Mucosa of gallbladder (tissue), 1 donor: ENCODE measurements at regions not wholly inside any gene's neighbourhood (a gene's known extent, or its start where the extent isn't known, plus 50 kb on each side); places are given as distances from the start of the nearest gene placed in this dataset.
"Not testable (repeated sequence)": the region's sequence is repeated elsewhere in the genome, so short reads cannot be mapped to it uniquely, and the experiment has no call there.

Source experiments
- DNase-seq: peaks from one replicate; pipeline ENCODE4 v3.0.0-alpha.2; 2020; ENCODE audit warnings: low spot score
- donor health status: DM: no; HTN: no; CAD: no.

DNA sequence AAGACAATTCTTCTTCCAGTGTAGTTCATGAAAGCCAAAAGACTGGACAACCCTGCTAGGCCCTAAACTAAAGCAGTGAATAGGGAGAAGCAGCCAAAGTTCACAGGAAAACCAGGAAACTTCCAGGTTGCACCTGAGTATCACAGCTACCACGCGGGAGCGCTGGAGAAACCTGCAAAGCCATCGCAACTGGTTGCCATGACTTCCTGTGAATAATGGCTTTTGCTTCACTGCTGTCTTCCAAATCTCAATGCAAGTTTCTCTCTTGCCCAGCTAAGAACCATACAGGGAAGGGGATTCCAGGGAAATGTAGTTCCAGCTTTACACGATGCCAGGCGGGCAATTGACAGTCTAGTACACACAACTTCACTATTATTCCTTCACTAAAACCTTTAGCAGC is 114.1 kb downstream of the GXYLT1 start:
- no peak for DNase-seq

DNA sequence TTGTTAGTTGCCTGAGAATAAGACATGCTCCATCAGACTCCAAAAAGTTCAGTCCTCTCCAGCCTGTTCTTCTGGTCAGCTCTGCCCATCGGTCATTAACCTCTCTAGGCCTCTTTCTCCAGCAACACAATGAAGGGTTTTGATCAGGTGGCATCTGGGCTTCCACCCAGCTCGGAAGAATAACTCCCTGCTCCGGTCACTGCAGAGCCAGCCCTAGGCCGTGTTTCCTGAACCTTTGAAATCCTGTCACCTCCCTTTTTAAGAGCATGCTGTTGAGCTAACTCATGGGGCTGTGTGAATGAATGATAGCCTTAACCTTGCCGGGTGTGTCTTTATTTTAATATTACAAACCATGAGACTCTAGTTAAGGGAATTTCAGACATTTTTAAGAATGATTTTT is 117.1 kb downstream of the GXYLT1 start:
- DNase-seq, result peak; percentile 18

GRCh38 chr12:42024495-42024830 is 120.2 kb downstream of the GXYLT1 start:
- no peak for DNase-seq

- DNase-seq, result peak; percentile 72
Observed at GRCh38 chr12:42023733-42024494, 120.8 kb downstream of the GXYLT1 start.

GRCh38 chr12:42021937-42022336 is 122.7 kb downstream of the GXYLT1 start:
- not testable (repeated sequence) for DNase-seq

GRCh38 chr12:42021469-42021868 is 123.2 kb downstream of the GXYLT1 start:
- no peak for DNase-seq

GRCh38 chr12:42020226-42020625 is 124.4 kb downstream of the GXYLT1 start:
- DNase-seq, result no peak

- no peak for DNase-seq
Observed at GRCh38 chr12:42019746-42020145, 124.9 kb downstream of the GXYLT1 start.

DNA sequence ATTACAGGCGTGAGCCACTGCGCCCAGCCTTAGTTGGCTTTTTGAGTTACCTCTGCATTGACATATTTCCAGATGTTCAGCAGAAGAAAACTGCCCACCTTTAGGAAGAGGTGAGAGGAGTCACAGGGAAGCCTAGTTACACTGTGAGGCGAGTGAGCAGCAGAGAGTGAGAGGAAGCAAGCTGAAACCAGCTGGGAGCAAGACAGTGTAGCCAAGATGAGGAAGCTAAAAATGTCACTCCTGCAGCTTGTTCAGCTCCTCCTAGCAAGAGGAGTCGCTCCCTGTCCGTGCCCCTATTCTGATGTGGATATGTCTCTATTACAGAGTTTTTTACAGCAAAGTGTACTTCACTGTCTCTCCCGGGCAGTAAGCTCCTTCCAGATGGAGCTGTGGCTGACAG is 127.6 kb downstream of the GXYLT1 start:
- no peak for DNase-seq

DNA sequence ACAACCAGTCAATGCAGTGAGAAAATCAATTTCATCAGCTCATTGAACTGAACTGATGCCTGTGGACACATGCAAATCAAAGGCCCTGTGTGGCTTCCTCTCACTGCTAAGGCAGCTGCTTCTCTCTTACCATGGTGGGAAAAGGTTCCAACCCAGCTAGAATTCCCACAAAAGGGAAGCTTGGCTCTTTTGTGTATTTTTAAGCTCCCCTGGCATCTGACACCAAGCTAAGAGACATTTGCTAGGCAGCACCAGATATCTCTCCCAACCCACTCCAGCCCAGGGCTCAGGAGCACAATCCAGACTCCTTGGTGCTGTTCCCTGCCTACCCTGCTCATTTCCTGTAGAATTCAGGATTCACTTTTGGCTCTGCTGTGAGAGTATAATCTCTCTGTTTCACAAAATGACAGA is 129.6 kb downstream of the GXYLT1 start:
- DNase-seq, result no peak

- not testable (repeated sequence) for DNase-seq
Observed at GRCh38 chr12:42012501-42012900, 132.2 kb downstream of the GXYLT1 start.

- no peak for DNase-seq
Observed at GRCh38 chr12:42010715-42011114, 134.0 kb downstream of the GXYLT1 start.

DNA sequence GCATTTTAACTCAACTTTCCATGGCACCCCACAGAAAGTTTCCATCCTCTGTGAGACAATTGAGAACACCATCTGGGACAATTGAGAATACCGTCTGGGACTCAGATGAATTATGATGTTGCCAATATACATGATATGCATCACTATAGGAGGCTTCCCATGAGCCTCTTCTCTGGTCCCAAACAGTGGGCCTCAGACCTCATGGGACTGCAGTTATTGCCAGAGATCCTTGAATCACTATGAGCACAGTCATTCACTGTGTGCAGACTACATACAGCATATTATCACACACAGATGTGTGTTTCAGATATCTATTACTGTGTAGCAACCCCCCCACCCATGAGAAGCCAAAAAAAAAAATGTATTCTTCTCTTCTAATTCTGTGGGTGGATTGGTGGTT is 134.4 kb downstream of the GXYLT1 start:
- no peak for DNase-seq

GRCh38 chr12:42008996-42009395 is 135.7 kb downstream of the GXYLT1 start:
- no peak for DNase-seq

- no peak for DNase-seq
Observed at GRCh38 chr12:42003031-42003430, 141.6 kb downstream of the GXYLT1 start.

DNA sequence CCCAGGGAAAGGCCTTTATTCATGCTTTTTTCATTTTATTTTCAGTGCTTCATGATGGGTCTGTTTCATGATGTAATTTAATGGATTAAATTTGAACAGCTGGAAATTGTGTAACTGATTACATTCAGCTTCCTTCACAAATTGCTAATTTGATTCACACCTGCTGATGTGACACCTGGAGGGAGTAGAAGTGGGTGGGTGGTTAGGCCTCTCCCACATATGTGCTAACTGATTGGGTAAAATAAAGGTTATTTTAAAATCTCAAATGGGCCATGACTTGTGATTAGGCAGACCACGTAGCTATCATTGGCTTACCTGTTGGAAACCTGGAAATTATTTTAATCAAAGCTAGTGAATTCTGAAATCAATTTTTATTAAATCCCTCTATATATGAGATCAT is 142.1 kb downstream of the GXYLT1 start:
- DNase-seq, result no peak

DNA sequence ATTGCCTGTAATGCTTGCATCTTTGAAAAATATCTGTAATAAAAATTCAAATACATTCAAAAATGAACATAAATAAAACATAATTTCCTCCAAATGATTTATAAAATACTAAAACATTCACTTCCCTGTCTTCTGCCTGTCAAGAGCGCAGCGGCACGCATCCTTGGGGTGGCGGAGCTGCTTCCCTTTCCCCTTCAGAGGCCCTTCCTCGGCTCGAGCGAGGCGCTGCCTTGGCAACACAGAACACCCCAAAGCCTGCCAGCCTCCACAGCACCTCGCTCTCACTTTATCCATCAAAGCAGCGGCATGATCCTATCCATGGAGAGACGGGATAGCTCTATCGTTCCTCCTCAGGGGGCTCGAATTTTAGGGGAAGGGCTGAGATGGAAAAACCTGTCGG is 146.2 kb downstream of the GXYLT1 start:
- no peak for DNase-seq

- DNase-seq, result no peak
Observed at GRCh38 chr12:41993283-41993682, 151.4 kb downstream of the GXYLT1 start.

GRCh38 chr12:41992692-41993215 is 151.9 kb downstream of the GXYLT1 start:
- DNase-seq, result no peak

DNA sequence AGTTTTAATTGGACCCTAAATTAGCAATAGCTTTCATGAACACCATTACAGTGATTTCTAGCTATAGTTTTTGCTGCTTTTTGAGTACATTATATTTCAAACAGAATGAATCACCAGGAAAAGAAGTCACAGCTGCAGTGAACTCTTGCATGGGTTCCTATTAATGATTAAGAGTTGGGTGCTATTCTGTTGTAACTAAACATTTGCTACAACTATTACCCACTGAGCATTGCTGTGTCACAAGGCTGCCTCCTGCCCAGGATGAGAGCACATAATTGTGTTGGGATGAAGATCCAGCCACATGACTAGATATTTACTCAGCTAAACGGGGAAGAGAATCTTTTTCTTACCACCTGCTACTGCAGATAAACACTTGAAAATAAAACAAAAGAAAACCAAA is 152.7 kb downstream of the GXYLT1 start:
- peak; percentile 47 for DNase-seq

GRCh38 chr12:41988715-41989114 is 156.0 kb downstream of the GXYLT1 start:
- no peak for DNase-seq

- not testable (repeated sequence) for DNase-seq
Observed at GRCh38 chr12:41986513-41986912, 158.2 kb downstream of the GXYLT1 start.

DNA sequence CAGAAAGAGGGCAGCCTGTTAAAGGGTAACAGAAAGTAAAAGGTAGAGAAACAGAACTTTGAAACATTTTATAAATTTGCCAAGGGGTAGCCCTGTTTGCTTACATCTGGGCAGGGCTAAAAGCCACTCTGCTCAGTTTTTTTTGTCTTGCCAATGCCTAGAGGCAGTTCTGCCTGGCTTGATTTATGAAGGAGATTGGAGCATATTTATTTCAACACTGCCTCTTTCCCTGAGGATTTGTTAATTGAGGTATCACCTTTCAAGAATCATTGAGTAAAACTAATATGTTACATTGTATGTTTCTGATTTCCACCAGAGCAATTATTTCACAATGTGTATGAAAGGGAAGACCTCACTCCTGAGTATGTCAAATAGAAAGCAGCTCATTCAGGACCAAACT is 160.8 kb downstream of the GXYLT1 start:
- DNase-seq, result no peak

DNA sequence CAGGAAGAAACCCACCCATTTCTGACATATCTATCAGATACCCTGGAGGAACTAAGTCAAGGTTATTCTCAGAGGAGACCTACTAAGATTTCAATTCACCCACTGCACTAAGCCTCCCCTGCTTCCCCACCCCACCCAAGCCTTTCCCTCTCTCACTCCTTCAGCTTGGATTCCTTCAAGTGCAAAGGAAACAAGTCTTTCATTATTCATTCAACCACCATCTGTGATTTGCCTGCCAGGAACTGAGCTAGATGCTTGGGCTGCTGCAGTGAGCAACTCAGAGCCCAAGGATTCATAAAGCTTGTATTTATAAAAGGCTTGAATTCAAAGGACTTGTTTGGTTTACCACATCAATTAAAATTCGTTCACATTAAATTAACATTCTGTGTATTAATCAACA is 161.3 kb downstream of the GXYLT1 start:
- no peak for DNase-seq
